GM19467 (cell line): ENCODE measurements at regions not wholly inside any gene's neighbourhood (a gene's known extent, or its start where the extent isn't known, plus 50 kb on each side); places are given as distances from the start of the nearest gene placed in this dataset.

Experiments
- ATAC-seq: cut with Tn5 transposase; IDR thresholded peaks from one replicate; pipeline ENCODE4 v1.9.1; 2021; ENCODE audit warnings: mild to moderate bottlenecking, moderate library complexity; ENCODE audit not compliant: unreplicated experiment

- ATAC-seq = no peak
These were observed 136.4 kb upstream of the IL12A start for GRCh38 chr3:159852266-159852665.

- no peak for ATAC-seq
These were observed 135.7 kb upstream of the IL12A start for GRCh38 chr3:159852821-159853505.

- no peak for ATAC-seq
These were observed 135.2 kb upstream of the IL12A start for GRCh38 chr3:159853506-159853864.

- no peak for ATAC-seq
These were observed 134.0 kb upstream of the IL12A start for GRCh38 chr3:159854500-159855124.

- ATAC-seq = no peak
These were observed 132.9 kb upstream of the IL12A start for GRCh38 chr3:159855599-159856346.

- ATAC-seq = no peak
These were observed 132.0 kb upstream of the IL12A start for GRCh38 chr3:159856590-159857104.

- ATAC-seq = no peak
These were observed 130.8 kb upstream of the IL12A start for GRCh38 chr3:159857840-159858239.

- no peak for ATAC-seq
These were observed 130.0 kb upstream of the IL12A start for GRCh38 chr3:159858650-159859049.

- no peak for ATAC-seq
These were observed 129.2 kb upstream of the IL12A start for GRCh38 chr3:159859424-159859823.

GRCh38 chr3:159859836-159860235 lies 128.8 kb upstream of the IL12A start:
- ATAC-seq = no peak

- no peak for ATAC-seq
These were observed 128.1 kb upstream of the IL12A start for GRCh38 chr3:159860269-159861116.

- ATAC-seq = peak; percentile 55
These were observed 127.2 kb upstream of the IL12A start for GRCh38 chr3:159861369-159861987.

GRCh38 chr3:159865041-159865579 lies 123.5 kb upstream of the IL12A start:
- no peak for ATAC-seq

- ATAC-seq = no peak
These were observed 122.4 kb upstream of the IL12A start for GRCh38 chr3:159866201-159866746.

- no peak for ATAC-seq
These were observed 121.3 kb upstream of the IL12A start for GRCh38 chr3:159867372-159867771.

- ATAC-seq = no peak
These were observed 117.9 kb upstream of the IL12A start for GRCh38 chr3:159870723-159871122.

- no peak for ATAC-seq
These were observed 116.1 kb upstream of the IL12A start for GRCh38 chr3:159872374-159873109.

- no peak for ATAC-seq
These were observed 113.5 kb upstream of the IL12A start for GRCh38 chr3:159875116-159875515.

GRCh38 chr3:159877924-159878323 lies 110.7 kb upstream of the IL12A start:
- ATAC-seq = no peak
